ENCODE measurements at regions not wholly inside any gene's neighbourhood (a gene's known extent, or its start where the extent isn't known, plus 50 kb on each side); places are given as distances from the start of the nearest gene placed in this dataset.

DNA sequence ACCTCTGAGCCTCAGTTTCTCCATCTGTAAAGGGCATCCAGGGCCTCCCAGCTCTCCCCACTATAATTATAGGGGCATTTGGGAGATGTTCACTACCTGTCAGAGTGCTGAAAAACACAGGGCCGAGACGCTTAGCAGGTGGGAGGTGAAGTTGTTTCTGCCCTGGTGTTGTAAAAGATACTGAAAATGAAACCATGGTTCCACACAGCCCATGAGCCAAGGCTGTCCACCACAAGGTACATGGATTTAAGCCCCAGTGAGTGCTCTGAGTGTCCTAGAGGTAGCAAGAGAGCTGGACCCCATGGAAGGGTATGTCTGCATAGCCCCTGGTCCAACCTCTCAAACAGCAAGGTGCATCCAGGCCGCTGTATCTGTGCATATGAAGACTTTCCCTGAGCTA is 137.5 kb downstream of the C5orf15 start:
- DNase-seq (ENCODE audit: low read depth, low spot score): no peak
- H3K4me3 ChIP-seq (ENCODE audit: low read depth, low read length): no peak overlapping the region
- in situ Hi-C loops (cut with HindIII; ENCODE audit: low sequenced_read_pairs): no loop called here
- TF ChIP-seq, protein P1, sequence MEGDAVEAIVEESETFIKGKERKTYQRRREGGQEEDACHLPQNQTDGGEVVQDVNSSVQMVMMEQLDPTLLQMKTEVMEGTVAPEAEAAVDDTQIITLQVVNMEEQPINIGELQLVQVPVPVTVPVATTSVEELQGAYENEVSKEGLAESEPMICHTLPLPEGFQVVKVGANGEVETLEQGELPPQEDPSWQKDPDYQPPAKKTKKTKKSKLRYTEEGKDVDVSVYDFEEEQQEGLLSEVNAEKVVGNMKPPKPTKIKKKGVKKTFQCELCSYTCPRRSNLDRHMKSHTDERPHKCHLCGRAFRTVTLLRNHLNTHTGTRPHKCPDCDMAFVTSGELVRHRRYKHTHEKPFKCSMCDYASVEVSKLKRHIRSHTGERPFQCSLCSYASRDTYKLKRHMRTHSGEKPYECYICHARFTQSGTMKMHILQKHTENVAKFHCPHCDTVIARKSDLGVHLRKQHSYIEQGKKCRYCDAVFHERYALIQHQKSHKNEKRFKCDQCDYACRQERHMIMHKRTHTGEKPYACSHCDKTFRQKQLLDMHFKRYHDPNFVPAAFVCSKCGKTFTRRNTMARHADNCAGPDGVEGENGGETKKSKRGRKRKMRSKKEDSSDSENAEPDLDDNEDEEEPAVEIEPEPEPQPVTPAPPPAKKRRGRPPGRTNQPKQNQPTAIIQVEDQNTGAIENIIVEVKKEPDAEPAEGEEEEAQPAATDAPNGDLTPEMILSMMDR (IDR thresholded peaks at IDR 0.05; ENCODE audit: low read depth, low read length): no peak

DNA sequence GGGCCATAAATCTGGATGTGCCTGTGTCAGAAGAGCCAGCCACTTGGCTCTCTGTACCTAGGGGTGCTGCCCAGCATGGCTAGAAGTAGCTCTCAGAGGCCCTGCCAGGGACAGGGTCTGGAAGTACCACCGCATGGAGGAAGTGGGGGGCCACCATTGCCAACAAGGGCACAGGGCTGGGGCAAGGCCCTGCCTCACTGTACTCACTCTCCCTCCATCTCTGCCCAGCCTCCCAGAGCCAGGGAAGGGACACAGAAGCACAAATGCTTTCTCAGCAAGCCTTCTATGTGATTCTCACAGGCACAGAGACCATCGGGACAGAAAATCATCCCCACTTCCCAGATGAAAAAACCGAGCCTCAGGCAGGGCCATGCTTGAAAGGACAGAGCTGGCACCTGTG is 138.1 kb downstream of the C5orf15 start:
- DNase-seq (ENCODE audit: low read depth, low spot score): no peak
- H3K4me3 ChIP-seq (ENCODE audit: low read depth, low read length): no peak overlapping the region
- in situ Hi-C loops (cut with HindIII; ENCODE audit: low sequenced_read_pairs): no loop called here

DNA sequence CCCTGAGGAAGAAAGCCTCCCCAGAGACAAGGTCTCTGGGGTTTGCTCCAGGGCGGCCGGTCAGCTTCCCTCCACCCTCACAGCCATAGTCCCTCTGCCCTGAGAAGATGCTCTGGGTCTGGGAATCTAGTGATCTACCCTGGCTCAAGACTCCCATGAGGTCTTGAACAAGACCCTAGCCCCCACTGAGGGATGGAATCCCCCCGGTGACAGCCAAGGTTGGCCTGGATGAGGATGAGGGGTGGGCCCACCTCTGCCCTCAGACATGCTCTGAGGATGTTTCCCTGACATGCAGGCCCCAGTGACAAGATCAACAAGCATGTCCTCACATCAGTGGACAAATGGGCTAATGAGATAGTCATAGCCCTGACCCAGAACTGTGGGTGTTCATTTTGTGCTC is 138.6 kb downstream of the C5orf15 start:
- H3K4me3 ChIP-seq (ENCODE audit: low read depth, low read length): no peak overlapping the region
- in situ Hi-C loops (cut with HindIII; ENCODE audit: low sequenced_read_pairs): no loop called here
- TF ChIP-seq, protein P1 (IDR thresholded peaks at IDR 0.05; ENCODE audit: low read depth, low read length): no peak
- no peak for DNase-seq (ENCODE audit: low read depth, low spot score)

More for the DNA sequence above, 138.1 kb downstream of the C5orf15 start:
- TF ChIP-seq, protein P1 (IDR thresholded peaks at IDR 0.05; ENCODE audit: low read depth, low read length): no peak

DNA sequence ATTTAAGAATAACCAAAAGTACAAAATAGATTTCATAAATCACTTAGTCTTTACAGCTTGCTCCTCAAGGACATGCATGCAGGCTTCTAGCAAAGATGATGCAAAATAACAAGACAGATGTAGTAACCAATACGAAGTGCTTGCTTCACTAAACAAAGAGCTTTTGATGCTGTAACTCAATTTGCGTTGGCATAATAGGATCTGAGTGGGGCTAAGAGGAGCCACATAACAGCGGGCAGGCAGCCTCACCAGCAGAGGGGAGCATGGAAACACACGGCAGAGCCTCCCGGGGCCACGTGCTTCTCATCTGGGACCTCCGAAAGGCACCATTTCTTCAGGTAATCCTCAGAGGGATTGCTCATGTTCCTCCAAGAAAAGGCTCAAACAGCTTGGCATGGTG is 139.7 kb downstream of the C5orf15 start:
- TF ChIP-seq, protein P1 (IDR thresholded peaks at IDR 0.05; ENCODE audit: low read depth, low read length): no peak
- no peak overlapping the region for H3K4me3 ChIP-seq (ENCODE audit: low read depth, low read length)
- in situ Hi-C loops (cut with HindIII; ENCODE audit: low sequenced_read_pairs): no loop called here
- DNase-seq (ENCODE audit: low read depth, low spot score): no peak

DNA sequence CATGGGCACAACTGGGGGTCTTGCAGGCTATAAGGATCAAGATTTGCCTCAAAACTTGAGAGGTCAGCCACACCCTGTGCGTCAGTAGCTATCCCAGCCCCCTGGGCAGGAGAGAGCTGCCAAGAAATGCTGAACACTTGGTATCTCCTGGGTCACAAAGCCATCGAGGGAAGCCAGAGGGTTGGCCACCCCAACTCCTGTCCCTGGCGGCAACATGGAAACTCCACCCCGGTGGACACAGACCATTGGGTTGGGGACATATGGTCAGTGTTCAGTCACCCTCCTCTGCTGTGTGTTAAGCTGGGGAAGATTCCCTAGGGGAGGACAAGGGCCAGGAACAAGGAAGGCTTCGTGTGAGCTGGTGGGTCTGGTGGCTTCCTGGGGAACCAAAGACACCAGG is 140.6 kb downstream of the C5orf15 start:
- H3K4me3 ChIP-seq (ENCODE audit: low read depth, low read length): no peak overlapping the region
- TF ChIP-seq, protein P1 (IDR thresholded peaks at IDR 0.05; ENCODE audit: low read depth, low read length): no peak
- DNase-seq (ENCODE audit: low read depth, low spot score): no peak
- in situ Hi-C loops (cut with HindIII; ENCODE audit: low sequenced_read_pairs): no loop called here

DNA sequence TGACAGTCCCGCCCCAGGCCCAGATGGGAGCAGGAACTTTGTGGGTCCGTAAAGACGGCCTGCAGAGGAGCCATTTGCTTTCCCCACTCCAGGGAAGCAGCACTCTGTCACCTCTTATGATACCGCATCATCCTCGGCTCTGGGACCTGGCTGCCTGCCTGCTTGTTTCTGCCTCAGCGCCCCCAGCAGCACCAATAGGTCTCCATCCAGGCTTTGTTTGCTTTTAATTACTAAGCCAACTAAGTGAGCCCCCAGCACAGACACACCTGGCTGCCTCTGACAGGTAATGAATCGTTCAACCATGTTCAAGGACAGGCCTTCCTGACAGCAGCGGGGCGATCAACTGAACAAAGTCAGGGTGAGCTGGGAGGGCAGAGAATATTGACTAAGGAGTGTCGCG is 141.4 kb downstream of the C5orf15 start:
- in situ Hi-C loops (cut with HindIII; ENCODE audit: low sequenced_read_pairs): no loop called here
- no peak for DNase-seq (ENCODE audit: low read depth, low spot score)
- H3K4me3 ChIP-seq (ENCODE audit: low read depth, low read length): no peak overlapping the region
- TF ChIP-seq, protein P1 (IDR thresholded peaks at IDR 0.05; ENCODE audit: low read depth, low read length): no peak
